ENCODE measurements at regions not wholly inside any gene's neighbourhood (a gene's known extent, or its start where the extent isn't known, plus 50 kb on each side); places are given as distances from the start of the nearest gene placed in this dataset.

- DNase-seq, result peak; percentile 14
These were observed 484.6 kb downstream of the OLFM4 start for GRCh38 chr13:53513226-53513625.

GRCh38 chr13:53520132-53520531, 491.5 kb downstream of the OLFM4 start:
- no peak for DNase-seq

- no peak for DNase-seq
These were observed 493.4 kb downstream of the OLFM4 start for GRCh38 chr13:53522034-53522433.

GRCh38 chr13:53537586-53537985, 509.0 kb downstream of the OLFM4 start:
- DNase-seq, result no peak

DNA sequence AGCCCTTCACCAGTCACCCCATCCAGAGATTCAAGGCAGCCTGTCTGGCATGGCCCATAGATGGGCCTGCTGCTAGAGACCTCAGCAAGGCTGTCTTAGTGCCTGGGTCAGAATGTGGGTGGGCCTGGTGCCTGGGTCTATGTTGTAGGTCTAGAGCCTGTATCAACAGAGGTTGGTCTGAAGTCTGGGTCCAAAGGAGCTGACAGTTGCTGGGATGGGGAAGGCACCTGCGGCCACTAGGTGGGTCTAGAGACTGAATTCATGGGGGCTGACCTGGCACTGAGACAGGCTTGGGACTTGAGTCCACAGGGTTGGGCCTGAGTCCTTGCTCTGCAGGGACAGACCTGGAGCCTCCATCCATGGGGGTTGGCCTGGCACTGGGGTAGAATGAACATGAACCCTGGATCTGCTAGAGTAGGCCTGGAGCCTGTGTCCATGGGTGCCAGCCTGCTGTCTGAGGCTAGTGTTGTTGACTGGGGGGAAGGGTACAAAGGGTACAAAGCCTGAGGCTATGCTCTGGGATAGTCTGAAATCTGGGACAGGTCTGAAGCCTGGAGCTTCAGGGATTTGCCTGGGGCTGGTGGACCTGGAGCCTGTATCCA, 516.8 kb downstream of the OLFM4 start:
- DNase-seq, result no peak

DNA sequence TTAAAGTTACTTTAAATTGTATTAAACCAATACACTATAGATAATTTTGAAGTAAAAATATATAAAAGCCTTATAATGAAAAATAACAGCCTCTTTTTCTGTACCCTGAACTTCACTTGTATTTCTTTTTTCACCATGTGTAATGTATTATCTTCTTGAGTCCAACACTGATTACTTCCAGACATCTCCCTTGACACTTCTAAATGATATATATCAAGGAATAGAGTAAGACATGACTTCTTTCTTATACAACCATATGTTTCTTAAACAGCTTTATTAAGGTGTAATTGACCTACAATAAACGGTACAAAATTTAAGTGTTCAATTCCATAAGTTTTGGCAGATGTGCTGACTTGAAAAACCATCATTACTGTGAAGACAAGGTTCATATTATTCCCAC, 531.9 kb downstream of the OLFM4 start:
- peak; percentile 1 for DNase-seq

DNA sequence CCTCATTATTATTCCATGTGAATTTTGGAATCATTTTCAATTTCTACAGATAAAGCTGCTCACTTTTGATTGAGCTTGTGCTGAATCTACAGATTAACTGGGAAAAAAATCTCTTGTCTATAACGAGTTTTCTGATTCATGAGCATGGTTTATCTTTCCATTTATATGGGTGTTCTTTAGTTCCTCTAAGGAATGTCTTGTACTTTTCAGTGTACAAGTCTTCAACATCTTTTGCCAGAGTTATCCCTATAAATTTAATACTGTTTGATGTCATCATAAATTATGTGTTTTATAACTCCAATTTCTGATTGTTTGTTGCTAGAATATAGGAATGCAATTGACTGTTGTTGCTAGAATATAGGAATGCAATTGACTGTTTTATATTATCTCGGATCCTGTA, 533.8 kb downstream of the OLFM4 start:
- DNase-seq, result no peak

GRCh38 chr13:53568491-53568890, 539.9 kb downstream of the OLFM4 start:
- peak; percentile 6 for DNase-seq

DNA sequence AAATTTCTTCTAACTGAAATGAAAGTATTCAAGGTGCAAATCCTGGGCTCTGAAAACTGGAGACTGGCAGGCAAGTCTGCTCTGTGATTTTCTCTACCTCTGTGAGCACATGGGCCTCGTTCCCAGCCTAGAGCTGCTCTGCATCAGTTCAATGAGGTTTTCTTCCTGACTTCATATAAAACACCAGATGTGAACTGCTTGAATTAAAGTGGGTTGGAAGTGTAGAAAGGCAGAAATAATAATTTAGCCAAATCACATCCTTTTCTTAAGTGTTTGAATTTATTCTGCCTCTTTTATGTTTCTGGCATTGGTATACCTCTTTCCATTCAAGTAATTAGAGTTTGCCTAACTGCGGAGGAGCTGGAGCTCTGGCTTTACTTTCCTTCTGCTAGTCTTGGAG, 540.8 kb downstream of the OLFM4 start:
- peak; percentile 56 for DNase-seq

DNA sequence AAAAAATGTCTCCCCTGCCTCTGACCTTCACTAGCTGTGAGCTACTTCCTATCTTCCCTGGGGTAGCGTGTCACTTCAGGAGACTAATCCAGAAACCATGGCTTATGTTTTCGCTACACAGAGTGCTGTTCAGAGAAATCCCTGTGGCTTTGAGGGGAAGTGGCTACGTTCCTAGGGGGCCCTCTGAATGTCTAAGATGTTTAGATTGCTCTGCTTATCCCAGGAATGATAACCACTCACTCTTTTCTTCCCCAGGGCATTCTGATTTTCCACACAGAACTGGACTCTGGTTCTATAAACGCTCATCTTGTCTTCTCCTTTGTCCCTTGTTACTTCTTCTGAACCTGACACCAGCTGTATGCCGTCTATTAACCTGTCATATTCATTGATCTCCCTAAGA, 572.5 kb downstream of the OLFM4 start:
- no peak for DNase-seq

DNA sequence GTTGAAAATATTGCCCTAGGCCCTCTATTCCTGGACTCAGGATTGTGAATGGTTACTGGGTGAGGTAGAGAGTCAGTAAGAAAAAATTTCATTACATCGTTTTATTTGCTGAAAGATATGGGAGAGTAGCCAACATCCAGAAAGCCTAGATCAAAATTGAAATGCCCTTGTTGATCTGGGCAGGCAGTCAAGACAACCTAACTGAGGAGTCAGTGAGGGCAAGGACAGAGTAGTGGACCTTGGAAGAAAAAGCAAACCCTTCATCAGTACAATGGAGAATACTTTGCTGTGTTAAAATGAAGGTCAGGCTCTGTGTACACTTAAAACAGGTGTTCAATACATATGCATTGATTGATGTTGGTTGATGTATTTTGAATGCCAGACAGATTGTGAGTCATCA, 576.7 kb downstream of the OLFM4 start:
- DNase-seq, result no peak

GRCh38 chr13:53612200-53612599, 583.6 kb downstream of the OLFM4 start:
- no peak for DNase-seq

DNA sequence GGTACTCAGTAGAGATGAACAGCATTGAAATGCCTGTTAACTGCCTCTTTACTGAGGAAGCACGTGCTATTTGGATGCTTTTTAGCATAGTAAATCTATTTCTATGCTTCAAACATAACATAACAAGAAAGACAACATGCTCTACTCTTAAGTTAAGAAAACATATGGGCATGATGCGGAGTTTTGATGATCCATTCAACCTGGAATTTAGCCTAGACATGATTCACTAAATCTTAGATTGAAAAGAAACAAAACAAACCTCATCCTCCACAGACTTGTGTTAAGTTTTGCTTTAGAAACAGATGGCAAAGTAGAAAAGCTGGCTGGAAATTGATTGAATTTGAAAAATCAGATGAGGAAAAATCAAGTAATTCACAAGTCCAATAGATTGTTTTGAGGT, 593.8 kb downstream of the OLFM4 start:
- peak; percentile 9 for DNase-seq

DNA sequence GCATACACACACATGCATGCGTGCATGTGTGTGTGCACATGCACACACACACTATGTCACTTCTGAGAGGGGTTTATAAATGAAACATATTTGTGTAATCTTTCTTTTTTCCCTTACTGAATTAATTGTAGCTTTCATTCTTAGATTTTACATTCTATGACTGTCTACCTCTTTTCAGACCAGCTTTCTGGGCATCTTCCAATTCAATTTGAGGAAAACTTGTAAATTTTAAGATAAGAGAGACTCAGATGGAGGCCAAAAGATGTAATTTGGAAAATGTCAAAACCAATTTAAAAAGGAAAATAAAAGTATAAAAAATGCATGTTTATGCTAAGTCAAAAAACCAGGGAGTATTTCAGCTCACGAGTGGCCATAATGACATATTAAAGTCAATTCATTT, 594.5 kb downstream of the OLFM4 start:
- DNase-seq, result no peak

DNA sequence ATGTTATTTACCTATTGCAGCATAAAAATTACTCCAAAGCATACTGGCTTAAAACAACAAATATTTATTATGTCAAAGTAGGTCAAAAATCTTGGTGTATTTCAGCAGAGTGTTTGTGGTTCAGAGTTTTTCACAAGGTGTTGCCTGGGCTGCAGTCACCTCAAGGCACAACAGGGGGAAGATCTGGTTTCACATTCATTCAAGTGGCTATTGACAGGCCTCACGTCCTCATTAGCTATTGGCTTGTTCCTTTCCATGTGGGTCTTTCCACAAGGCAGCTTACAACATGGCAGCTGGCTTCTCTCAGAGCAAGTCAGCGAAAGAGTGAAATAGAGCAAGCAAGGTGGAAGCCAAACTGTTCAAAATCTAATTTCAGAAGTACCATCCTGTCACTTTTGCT, 602.9 kb downstream of the OLFM4 start:
- no peak for DNase-seq

- no peak for DNase-seq
These were observed 609.4 kb downstream of the OLFM4 start for GRCh38 chr13:53638040-53638439.

GRCh38 chr13:53642306-53642705, 613.7 kb downstream of the OLFM4 start:
- no peak for DNase-seq

DNA sequence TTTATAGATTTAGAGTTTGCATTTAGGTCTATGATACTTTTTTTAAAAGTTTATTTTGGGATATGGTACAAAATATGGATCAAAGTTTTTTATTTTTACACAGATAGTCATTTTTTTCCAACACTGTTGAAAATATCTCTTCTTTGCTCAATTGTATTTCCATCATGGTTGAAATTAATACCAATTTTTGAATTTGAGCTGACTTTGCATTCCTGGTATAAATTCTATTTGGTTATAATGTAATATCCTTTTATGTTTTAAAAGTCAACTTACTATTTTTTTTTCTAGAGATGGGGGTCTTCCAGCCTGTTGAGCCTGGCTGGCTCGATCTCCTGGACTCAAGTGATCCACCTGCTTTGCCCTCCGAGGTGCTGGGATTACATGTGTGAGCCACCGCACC, 620.1 kb downstream of the OLFM4 start:
- DNase-seq, result no peak

GRCh38 chr13:53672005-53672404, 643.4 kb downstream of the OLFM4 start:
- no peak for DNase-seq

GRCh38 chr13:53683146-53683545, 654.5 kb downstream of the OLFM4 start:
- no peak for DNase-seq

GRCh38 chr13:53683608-53684007, 655.0 kb downstream of the OLFM4 start:
- DNase-seq, result no peak

- no peak for DNase-seq
These were observed 662.8 kb downstream of the OLFM4 start for GRCh38 chr13:53691417-53691816.

GRCh38 chr13:53694814-53695532, 666.4 kb downstream of the OLFM4 start:
- no peak for DNase-seq

GRCh38 chr13:53703371-53704080, 674.9 kb downstream of the OLFM4 start:
- DNase-seq, result no peak
